ENCODE measurements at regions not wholly inside any gene's neighbourhood (a gene's known extent, or its start where the extent isn't known, plus 50 kb on each side); places are given as distances from the start of the nearest gene placed in this dataset.

- no peak for DNase-seq (ENCODE audit: low read depth in 1 of 2, low spot score in 1 of 2)
- TF ChIP-seq GABPA (IDR thresholded peaks at IDR 0.05; ENCODE audit: low read depth): no peak
- Histone ChIP-seq H3K27me3 (ENCODE audit: insufficient read depth, poor library complexity, severe bottlenecking) (no peaks in the 10 kb centered on the region), H3K27ac (replicated peaks) (no peak overlapping the region), H3K4me3 (replicated peaks; ENCODE audit: insufficient read depth, low read length) (no peak overlapping the region)
These were observed 109.7 kb upstream of the UPP2 start for GRCh38 chr2:157991932-157992331.

- no peaks in the 10 kb centered on the region for H3K27me3 ChIP-seq (ENCODE audit: insufficient read depth, poor library complexity, severe bottlenecking)
- TF ChIP-seq GABPA (IDR thresholded peaks at IDR 0.05; ENCODE audit: low read depth) (no peak), POLR2AphosphoS5 (IDR thresholded peaks at IDR 0.05; ENCODE audit: low read depth) (no peak), REST (IDR thresholded peaks at IDR 0.05; ENCODE audit: insufficient replicate concordance, low read depth) (no peak), SPI1 (IDR thresholded peaks at IDR 0.05; ENCODE audit: borderline replicate concordance, low read depth) (no peak), CTCF (IDR thresholded peaks at IDR 0.05; ENCODE audit: insufficient read depth, low read length) (no peak)
- H3K4me3 ChIP-seq (replicated peaks; ENCODE audit: insufficient read depth, low read length): no peak overlapping the region
- DNase-seq (ENCODE audit: low read depth in 1 of 2, low spot score in 1 of 2): no peak
- H3K27ac ChIP-seq (replicated peaks): no peak overlapping the region
These were observed 111.5 kb upstream of the UPP2 start for GRCh38 chr2:157990173-157990572.

GRCh38 chr2:157989227-157989626 is 112.4 kb upstream of the UPP2 start:
- no peak for DNase-seq (ENCODE audit: low read depth in 1 of 2, low spot score in 1 of 2)
- no peaks in the 10 kb centered on the region for H3K27me3 ChIP-seq (ENCODE audit: insufficient read depth, poor library complexity, severe bottlenecking)
- TF ChIP-seq GABPA (IDR thresholded peaks at IDR 0.05; ENCODE audit: low read depth): no peak
- no peak for TF ChIP-seq CTCF (IDR thresholded peaks at IDR 0.05; ENCODE audit: insufficient read depth, low read length)
- H3K27ac ChIP-seq (replicated peaks): no peak overlapping the region
- H3K4me3 ChIP-seq (replicated peaks; ENCODE audit: insufficient read depth, low read length): no peak overlapping the region

GRCh38 chr2:157986761-157987160 is 110.6 kb upstream of the ACVR1 start:
- H3K27ac ChIP-seq (replicated peaks): no peak overlapping the region
- H3K27me3 ChIP-seq (ENCODE audit: insufficient read depth, poor library complexity, severe bottlenecking): no peaks in the 10 kb centered on the region
- H3K4me3 ChIP-seq (replicated peaks; ENCODE audit: insufficient read depth, low read length): no peak overlapping the region
- DNase-seq (ENCODE audit: low read depth in 1 of 2, low spot score in 1 of 2): no peak
- TF ChIP-seq REST (IDR thresholded peaks at IDR 0.05; ENCODE audit: insufficient replicate concordance, low read depth) (no peak), POLR2AphosphoS5 (IDR thresholded peaks at IDR 0.05; ENCODE audit: low read depth) (no peak), GABPA (IDR thresholded peaks at IDR 0.05; ENCODE audit: low read depth) (no peak), CTCF (IDR thresholded peaks at IDR 0.05; ENCODE audit: insufficient read depth, low read length) (no peak), SPI1 (IDR thresholded peaks at IDR 0.05; ENCODE audit: borderline replicate concordance, low read depth) (no peak)

Measured in HL-60 (cell line).